GM23338 (cell line): ENCODE measurements at regions not wholly inside any gene's neighbourhood (a gene's known extent, or its start where the extent isn't known, plus 50 kb on each side); places are given as distances from the start of the nearest gene placed in this dataset.

Source experiments
- ATAC-seq: fragments of 200-7000 bp; cut with Tn5 transposase; 3 replicates; pipeline ENCODE4 v1.9.1; 2020
- DNase-seq: peaks from one replicate; pipeline ENCODE4 v3.0.0-alpha.2; 2015; ENCODE audit warnings: low spot score
- H2AFZ ChIP-seq: fragments of 200-600 bp; sonication (generic); 2 replicates; pipeline ENCODE4 v1.8.0; 2016; ENCODE audit warnings: antibody characterized with exemption, mild to moderate bottlenecking, moderate library complexity
- H3F3A ChIP-seq: fragments of 200-600 bp; sonication (generic); replicated peaks from 2 replicates; pipeline ENCODE4 v1.8.0; 2017; ENCODE audit warnings: antibody characterized with exemption, mixed run types, low read depth
- H3K27ac ChIP-seq: fragments of 200-600 bp; sonication (generic); 2 replicates; pipeline ENCODE4 v1.6.1; 2016; ENCODE audit warnings: low read depth
- H3K27me3 ChIP-seq: fragments of 200-600 bp; sonication (generic); 2 replicates; pipeline ENCODE4 v1.8.0; 2016; ENCODE audit warnings: mild to moderate bottlenecking, mixed run types, moderate library complexity; ENCODE audit not compliant: insufficient read depth
- H3K36me3 ChIP-seq: fragments of 200-600 bp; sonication (generic); 2 replicates; pipeline ENCODE4 v1.8.0; 2016; ENCODE audit warnings: mild to moderate bottlenecking; ENCODE audit not compliant: insufficient read depth
- H3K4me1 ChIP-seq: fragments of 200-600 bp; sonication (generic); 2 replicates; pipeline ENCODE4 v1.8.0; 2016; ENCODE audit warnings: mild to moderate bottlenecking, moderate library complexity; ENCODE audit not compliant: insufficient read depth
- H3K4me2 ChIP-seq: fragments of 200-600 bp; sonication (generic); 2 replicates; pipeline ENCODE4 v1.7.1; 2017; ENCODE audit warnings: mixed run types
- H3K4me3 ChIP-seq: fragments of 200-600 bp; sonication (generic); 2 replicates; pipeline ENCODE4 v1.6.1; 2016; ENCODE audit warnings: mixed run types
- H3K79me2 ChIP-seq: fragments of 200-600 bp; sonication (generic); replicated peaks from 2 replicates; pipeline ENCODE4 v1.8.0; 2017; ENCODE audit warnings: mild to moderate bottlenecking; ENCODE audit not compliant: insufficient read depth
- H3K9me2 ChIP-seq: fragments of 200-600 bp; sonication (generic); 2 replicates; pipeline ENCODE4 v1.8.0; 2017; ENCODE audit not compliant: insufficient read depth
- H4K20me1 ChIP-seq: fragments of 200-600 bp; sonication (generic); replicated peaks from 2 replicates; pipeline ENCODE4 v1.8.0; 2017; ENCODE audit warnings: mild to moderate bottlenecking; ENCODE audit not compliant: insufficient read depth
- H3K27ac Mint-ChIP-seq: 2 replicates; pipeline ENCODE4 v1.8.0; 2020; ENCODE audit warnings: inconsistent platforms, mild to moderate bottlenecking, moderate library complexity, mixed read lengths
- H3K27me3 Mint-ChIP-seq: 3 replicates; pipeline ENCODE4 v1.8.0; 2022; ENCODE audit warnings: low read depth, mild to moderate bottlenecking, moderate library complexity, mixed read lengths, inconsistent platforms; ENCODE audit not compliant: insufficient read depth, poor library complexity
- H3K36me3 Mint-ChIP-seq: 3 replicates; pipeline ENCODE4 v1.8.0; 2021; ENCODE audit warnings: low read depth, mild to moderate bottlenecking, inconsistent platforms, moderate library complexity, mixed read lengths
- H3K4me1 Mint-ChIP-seq: 3 replicates; pipeline ENCODE4 v1.8.0; 2020; ENCODE audit warnings: mild to moderate bottlenecking, inconsistent platforms, mixed read lengths
- H3K4me3 Mint-ChIP-seq: 3 replicates; pipeline ENCODE4 v1.8.0; 2021; ENCODE audit warnings: moderate library complexity, mild to moderate bottlenecking, inconsistent platforms, mixed read lengths
- H3K9me3 Mint-ChIP-seq: 3 replicates; pipeline ENCODE4 v1.8.0; 2020; ENCODE audit warnings: moderate library complexity, mild to moderate bottlenecking, inconsistent platforms, mixed read lengths
- CREB1 ChIP-seq: fragments of 250-450 bp; sonication (Bioruptor Pico); IDR thresholded peaks from 2 replicates; pipeline ENCODE4 v1.5.0; 2020; ENCODE audit warnings: low read depth, mild to moderate bottlenecking, moderate library complexity
- CTCF ChIP-seq, 2 experiments: fragments of 200-600 bp in 1 of 2; sonication (generic) in 1 of 2; conservative IDR thresholded peaks; 2 replicates each; pipeline versions ENCODE4 v1.5.1 to v1.6.1; 2016 to 2017; ENCODE audit warnings: antibody characterized with exemption in 2 of 2, low read depth in 2 of 2, mild to moderate bottlenecking in 2 of 2, moderate library complexity in 1 of 2
- ETS1 ChIP-seq: IDR thresholded peaks from 2 replicates; pipeline ENCODE4 v1.6.1; 2016; ENCODE audit warnings: antibody characterized with exemption
- EZH2 ChIP-seq: fragments of 200-600 bp; sonication (generic); IDR thresholded peaks from one replicate; pipeline ENCODE4 v1.8.0; 2017; ENCODE audit warnings: antibody characterized with exemption, mild to moderate bottlenecking, low read depth; ENCODE audit not compliant: unreplicated experiment
- NANOG ChIP-seq: IDR thresholded peaks from 2 replicates; pipeline ENCODE4 v1.6.1; 2016; ENCODE audit warnings: antibody characterized with exemption, borderline replicate concordance
- REST ChIP-seq: IDR thresholded peaks from one replicate; pipeline ENCODE4 v1.6.1; 2018; ENCODE audit warnings: antibody characterized with exemption; ENCODE audit not compliant: unreplicated experiment
- STAT1 ChIP-seq: IDR thresholded peaks from one replicate; pipeline ENCODE4 v1.6.1; 2016; ENCODE audit warnings: antibody characterized with exemption; ENCODE audit not compliant: unreplicated experiment
- ZNF114 ChIP-seq: fragments of 250-450 bp; sonication (Bioruptor Pico); IDR thresholded peaks from 2 replicates; pipeline ENCODE4 v1.5.0; 2020; ENCODE audit warnings: mild to moderate bottlenecking, moderate library complexity
- ZNF331 ChIP-seq: fragments of 250-450 bp; sonication (Bioruptor Pico); IDR thresholded peaks from 2 replicates; pipeline ENCODE4 v1.5.0; 2020; ENCODE audit warnings: low read depth, mild to moderate bottlenecking, moderate library complexity

- H3K27me3 Mint-ChIP-seq, result peaks cover 2% of the 10 kb centered on the region
- H3F3A ChIP-seq, result no peaks in the 10 kb centered on the region
- H3K4me2 ChIP-seq, result no peak overlapping the region
- TF ChIP-seq NANOG (no peak), ETS1 (no peak), ZNF331 (CRISPR knock-in tag) (no peak), CREB1 (CRISPR knock-in tag) (no peak), REST (no peak), EZH2 (no peak), CTCF (conservative IDR thresholded peaks at IDR 0.05; ENCODE audit: low read depth in 2 of 2) (no peak)
- H3K4me1 ChIP-seq, result no peaks in the 10 kb centered on the region
- H2AFZ ChIP-seq, result no peak overlapping the region; the same call in 1 of the 2 replicates
- H3K36me3 Mint-ChIP-seq, result no peaks in the 10 kb centered on the region
- no peaks in the 10 kb centered on the region for H3K9me2 ChIP-seq
- H3K36me3 ChIP-seq, result no peaks in the 10 kb centered on the region
- H3K27me3 ChIP-seq, result no peaks in the 10 kb centered on the region
- H3K4me3 Mint-ChIP-seq, result no peak overlapping the region
- DNase-seq, result no peak
- H3K79me2 ChIP-seq, result no peaks in the 10 kb centered on the region
- H3K4me3 ChIP-seq, result no peak overlapping the region
- no peaks in the 10 kb centered on the region for H3K9me3 Mint-ChIP-seq
- no peak overlapping the region for H3K27ac ChIP-seq
- no peak overlapping the region for H3K27ac Mint-ChIP-seq
- H3K4me1 Mint-ChIP-seq, result peaks cover 3% of the 10 kb centered on the region; the same call in 1 of the 3 replicates
- ATAC-seq, result no peak
- no peaks in the 10 kb centered on the region for H4K20me1 ChIP-seq
Observed at GRCh38 chr3:18745472-18745871, 320.3 kb upstream of the SATB1 start.

- no peaks in the 10 kb centered on the region for H3K4me1 ChIP-seq
- no peak overlapping the region for H3K27ac ChIP-seq
- H2AFZ ChIP-seq, result no peak overlapping the region
- H3K4me3 ChIP-seq, result no peak overlapping the region
- ATAC-seq (no peak), DNase-seq (no peak)
- no peaks in the 10 kb centered on the region for H3K79me2 ChIP-seq
- no peaks in the 10 kb centered on the region for H3K36me3 ChIP-seq
- H3K27me3 ChIP-seq, result no peaks in the 10 kb centered on the region
- H4K20me1 ChIP-seq, result no peaks in the 10 kb centered on the region
- no peak overlapping the region for H3K27ac Mint-ChIP-seq
- H3F3A ChIP-seq, result no peaks in the 10 kb centered on the region
- no peak overlapping the region for H3K4me3 Mint-ChIP-seq
- H3K27me3 Mint-ChIP-seq, result peaks cover under 1% of the 10 kb centered on the region
- H3K36me3 Mint-ChIP-seq, result no peaks in the 10 kb centered on the region
- H3K4me1 Mint-ChIP-seq, result peaks cover 3% of the 10 kb centered on the region; the same call in 1 of the 3 replicates
- no peaks in the 10 kb centered on the region for H3K9me3 Mint-ChIP-seq
- H3K4me2 ChIP-seq, result no peak overlapping the region
- no peaks in the 10 kb centered on the region for H3K9me2 ChIP-seq
- no peak for TF ChIP-seq NANOG
- TF ChIP-seq CTCF (conservative IDR thresholded peaks at IDR 0.05; ENCODE audit: low read depth in 2 of 2), result no peak
- no peak for TF ChIP-seq ETS1
- TF ChIP-seq ZNF331 (CRISPR knock-in tag), result no peak
- no peak for TF ChIP-seq EZH2
- TF ChIP-seq STAT1, result no peak
- no peak for TF ChIP-seq ZNF114 (CRISPR knock-in tag)
- no peak for TF ChIP-seq REST
- TF ChIP-seq CREB1 (CRISPR knock-in tag), result no peak
Observed at GRCh38 chr3:18744472-18744871, 319.3 kb upstream of the SATB1 start.
